Fibroblast of lung (primary cell): ENCODE measurements at regions not wholly inside any gene's neighbourhood (a gene's known extent, or its start where the extent isn't known, plus 50 kb on each side); places are given as distances from the start of the nearest gene placed in this dataset.

ENCODE experiments used
- DNase-seq, 2 donors: peaks; one replicate each; pipeline versions ENCODE4 v3.0.0 to v3.0.0-alpha.2; 2010; ENCODE audit warnings: low read depth in 2 of 2
- H2AFZ ChIP-seq: 2 replicates; pipeline ENCODE4 v1.5.1; 2012; ENCODE audit warnings: low read length, control low read depth, inconsistent platforms
- H3K27ac ChIP-seq: 2 replicates; pipeline ENCODE4 v1.5.1; 2011; ENCODE audit warnings: low read length, control low read depth; ENCODE audit not compliant: insufficient read depth
- H3K27me3 ChIP-seq: 2 replicates; pipeline ENCODE4 v1.5.1; 2011; ENCODE audit warnings: mild to moderate bottlenecking, low read length; ENCODE audit not compliant: control insufficient read depth, insufficient read depth
- H3K36me3 ChIP-seq: 2 replicates; pipeline ENCODE4 v1.5.1; 2011; ENCODE audit warnings: low read length; ENCODE audit not compliant: control insufficient read depth, insufficient read depth
- H3K4me1 ChIP-seq: 2 replicates; pipeline ENCODE4 v1.5.1; 2011; ENCODE audit warnings: low read length; ENCODE audit not compliant: control insufficient read depth, insufficient read depth; ENCODE audit errors: extremely low read depth
- H3K4me2 ChIP-seq: 2 replicates; pipeline ENCODE4 v1.5.1; 2011; ENCODE audit warnings: low read length, control low read depth; ENCODE audit not compliant: insufficient read depth; ENCODE audit errors: extremely low read depth
- H3K4me3 ChIP-seq, 4 experiments: fragments of 200-600 bp in 1 of 4; sonication (generic) in 1 of 4; replicated peaks in 1 of 4; 2 replicates each; pipeline ENCODE4 v1.5.1; 2011 to 2016; ENCODE audit warnings: low read length in 4 of 4, low read depth in 3 of 4, mild to moderate bottlenecking in 3 of 4, control low read depth in 2 of 4, inconsistent platforms in 1 of 4, mixed read lengths in 1 of 4; ENCODE audit not compliant: insufficient read depth in 1 of 4; ENCODE audit errors: control extremely low read depth in 1 of 4
- H3K79me2 ChIP-seq: 2 replicates; pipeline ENCODE4 v1.5.1; 2012; ENCODE audit warnings: mild to moderate bottlenecking, low read length, inconsistent platforms; ENCODE audit not compliant: control insufficient read depth, insufficient read depth
- H3K9ac ChIP-seq: 2 replicates; pipeline ENCODE4 v1.5.1; 2011; ENCODE audit warnings: mild to moderate bottlenecking, low read length, control low read depth; ENCODE audit not compliant: insufficient read depth
- H3K9me3 ChIP-seq: 2 replicates; pipeline ENCODE4 v1.5.1; 2012; ENCODE audit warnings: low read depth, low read length; ENCODE audit not compliant: control insufficient read depth, insufficient read depth
- H4K20me1 ChIP-seq: 2 replicates; pipeline ENCODE4 v1.5.1; 2011; ENCODE audit warnings: low read length; ENCODE audit not compliant: control insufficient read depth, insufficient read depth; ENCODE audit errors: extremely low read depth
- EZH2 ChIP-seq: IDR thresholded peaks from 2 replicates; pipeline ENCODE4 v1.5.1; 2012; ENCODE audit warnings: low read length, control low read depth, mild to moderate bottlenecking; ENCODE audit errors: missing control alignments
- TF ChIP-seq, protein P1 (sequence below), 2 donors: IDR thresholded peaks in 1 of 2; conservative IDR thresholded peaks in 1 of 2; 1 replicate in 1 of 2; 2 replicates in 1 of 2; pipeline ENCODE4 v1.5.1; 2011 to 2012; ENCODE audit warnings: low read length in 2 of 2, control low read depth in 1 of 2, inconsistent platforms in 1 of 2, low read depth in 1 of 2, mild to moderate bottlenecking in 1 of 2

DNA sequence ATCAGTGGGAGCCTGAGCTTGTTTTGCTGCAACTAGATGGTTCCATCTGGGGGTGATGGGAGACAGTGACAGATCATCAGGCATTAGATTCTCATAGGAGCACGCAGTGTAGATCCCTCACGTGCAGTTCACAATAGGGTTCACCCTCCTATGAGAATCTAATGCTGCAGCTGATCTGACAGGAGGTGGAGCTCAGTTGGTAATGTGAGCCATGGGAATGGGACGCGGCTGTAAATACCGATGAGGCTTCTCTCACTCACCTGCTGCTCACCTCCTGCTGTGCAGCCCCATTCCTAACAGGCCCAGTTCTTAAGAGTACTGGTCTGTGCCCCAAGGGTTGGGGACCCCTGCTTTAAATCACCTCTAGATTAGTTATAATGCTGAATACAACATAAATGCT lies 137.5 kb upstream of the PLEKHM1 start:
- no peaks in the 10 kb centered on the region for H4K20me1 ChIP-seq
- H3K4me3 ChIP-seq: no peak overlapping the region
- H3K4me1 ChIP-seq: no peaks in the 10 kb centered on the region
- no peak overlapping the region for H3K27ac ChIP-seq
- no peaks in the 10 kb centered on the region for H3K9me3 ChIP-seq
- H2AFZ ChIP-seq: no peak overlapping the region
- H3K4me2 ChIP-seq: no peak overlapping the region
- no peaks in the 10 kb centered on the region for H3K36me3 ChIP-seq
- no peak for DNase-seq
- no peak overlapping the region for H3K9ac ChIP-seq
- H3K79me2 ChIP-seq: no peaks in the 10 kb centered on the region
- H3K27me3 ChIP-seq: no peaks in the 10 kb centered on the region
- TF ChIP-seq, protein P1, sequence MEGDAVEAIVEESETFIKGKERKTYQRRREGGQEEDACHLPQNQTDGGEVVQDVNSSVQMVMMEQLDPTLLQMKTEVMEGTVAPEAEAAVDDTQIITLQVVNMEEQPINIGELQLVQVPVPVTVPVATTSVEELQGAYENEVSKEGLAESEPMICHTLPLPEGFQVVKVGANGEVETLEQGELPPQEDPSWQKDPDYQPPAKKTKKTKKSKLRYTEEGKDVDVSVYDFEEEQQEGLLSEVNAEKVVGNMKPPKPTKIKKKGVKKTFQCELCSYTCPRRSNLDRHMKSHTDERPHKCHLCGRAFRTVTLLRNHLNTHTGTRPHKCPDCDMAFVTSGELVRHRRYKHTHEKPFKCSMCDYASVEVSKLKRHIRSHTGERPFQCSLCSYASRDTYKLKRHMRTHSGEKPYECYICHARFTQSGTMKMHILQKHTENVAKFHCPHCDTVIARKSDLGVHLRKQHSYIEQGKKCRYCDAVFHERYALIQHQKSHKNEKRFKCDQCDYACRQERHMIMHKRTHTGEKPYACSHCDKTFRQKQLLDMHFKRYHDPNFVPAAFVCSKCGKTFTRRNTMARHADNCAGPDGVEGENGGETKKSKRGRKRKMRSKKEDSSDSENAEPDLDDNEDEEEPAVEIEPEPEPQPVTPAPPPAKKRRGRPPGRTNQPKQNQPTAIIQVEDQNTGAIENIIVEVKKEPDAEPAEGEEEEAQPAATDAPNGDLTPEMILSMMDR (conservative IDR thresholded peaks at IDR 0.05 in 1 of 2, IDR thresholded peaks at IDR 0.05 in 1 of 2; ENCODE audit: low read depth in 1 of 2, low read length in 2 of 2): no peak
- no peak for TF ChIP-seq EZH2

DNA sequence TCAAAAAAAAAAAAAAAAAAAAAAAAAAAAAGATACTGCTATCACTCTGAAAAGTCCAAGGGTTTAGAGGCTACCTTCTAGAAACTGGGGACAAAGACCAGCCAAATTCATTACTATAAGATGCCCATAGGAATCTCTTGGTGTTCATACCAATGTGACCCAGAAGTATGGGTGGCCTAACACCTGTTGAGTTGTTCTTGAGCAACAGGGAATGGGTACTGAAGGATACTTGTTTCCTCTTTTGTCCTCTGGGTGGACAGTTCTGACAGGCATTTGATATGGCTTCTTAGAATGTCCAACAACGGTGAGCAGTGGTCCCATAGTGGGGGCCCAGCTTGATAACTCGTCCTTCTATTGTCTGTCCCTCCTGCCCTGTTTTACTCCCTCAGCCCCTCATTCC lies 141.4 kb upstream of the PLEKHM1 start:
- Histone ChIP-seq H3K4me2 (no peak overlapping the region), H3K4me3 (no peak overlapping the region), H3K79me2 (no peaks in the 10 kb centered on the region), H3K27me3 (no peaks in the 10 kb centered on the region), H4K20me1 (no peaks in the 10 kb centered on the region), H3K9me3 (no peaks in the 10 kb centered on the region), H3K27ac (no peak overlapping the region), H2AFZ (no peak overlapping the region), H3K36me3 (no peaks in the 10 kb centered on the region), H3K4me1 (no peaks in the 10 kb centered on the region), H3K9ac (no peak overlapping the region)
- DNase-seq: no peak
- TF ChIP-seq EZH2: no peak
- TF ChIP-seq, protein P1 (conservative IDR thresholded peaks at IDR 0.05 in 1 of 2, IDR thresholded peaks at IDR 0.05 in 1 of 2; ENCODE audit: low read depth in 1 of 2, low read length in 2 of 2): no peak

DNA sequence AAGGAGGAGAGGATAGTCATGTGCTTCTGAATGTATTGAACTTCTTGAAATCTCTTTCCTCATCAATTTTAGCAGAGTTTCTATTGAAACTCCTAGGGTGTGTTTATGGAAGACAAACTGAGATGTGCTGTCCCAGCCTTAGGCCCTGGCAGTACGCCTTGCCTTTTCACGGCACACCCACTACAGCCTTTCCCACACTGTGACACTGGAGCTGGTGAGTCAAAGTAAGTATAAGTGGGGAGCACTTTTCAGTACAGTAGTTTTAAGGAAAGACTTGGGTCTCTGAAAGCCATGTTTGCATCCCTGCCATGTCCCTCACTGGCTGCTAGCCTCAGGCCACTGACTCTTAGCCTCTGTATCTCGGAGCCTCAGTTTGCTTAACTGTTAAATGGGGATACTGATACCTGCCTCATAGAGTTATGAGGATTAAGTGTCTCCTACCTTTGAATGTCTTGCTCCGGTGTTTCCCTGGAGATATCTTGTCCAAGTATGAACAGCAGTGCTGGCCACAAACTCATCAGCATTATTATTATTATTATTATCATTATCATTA lies 144.7 kb upstream of the CRHR1 start:
- DNase-seq: no peak
- Histone ChIP-seq H3K9ac (no peak overlapping the region), H3K4me1 (no peaks in the 10 kb centered on the region), H3K27me3 (no peaks in the 10 kb centered on the region), H3K27ac (no peak overlapping the region), H2AFZ (no peak overlapping the region), H4K20me1 (no peaks in the 10 kb centered on the region), H3K36me3 (no peaks in the 10 kb centered on the region), H3K4me2 (no peak overlapping the region), H3K79me2 (no peaks in the 10 kb centered on the region), H3K4me3 (no peak overlapping the region), H3K9me3 (no peaks in the 10 kb centered on the region)
- TF ChIP-seq EZH2: no peak
- TF ChIP-seq, protein P1 (conservative IDR thresholded peaks at IDR 0.05 in 1 of 2, IDR thresholded peaks at IDR 0.05 in 1 of 2; ENCODE audit: low read depth in 1 of 2, low read length in 2 of 2): no peak
